ENCODE measurements at regions not wholly inside any gene's neighbourhood (a gene's known extent, or its start where the extent isn't known, plus 50 kb on each side); places are given as distances from the start of the nearest gene placed in this dataset.

DNA sequence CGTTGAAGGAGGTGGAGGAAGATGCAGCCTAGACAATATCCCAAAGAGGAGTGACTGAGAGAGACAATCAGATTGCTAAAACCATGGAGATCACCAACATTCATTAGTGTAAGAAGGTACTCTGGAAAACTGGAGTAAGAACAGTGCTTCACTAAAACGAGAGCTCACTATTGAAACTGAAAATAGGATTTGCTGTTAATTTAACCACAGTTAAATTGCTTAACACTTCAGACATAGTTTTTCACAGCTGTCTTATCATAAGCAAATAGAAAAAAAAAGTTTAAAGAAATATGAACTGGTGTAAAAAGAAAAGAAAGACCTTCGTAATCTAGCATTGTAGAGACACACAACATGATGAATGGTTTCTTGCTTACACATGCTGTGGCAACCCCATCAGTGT, 1049.8 kb upstream of the CHAC2 start:
- H3K27me3 Mint-ChIP-seq = no peaks in the 10 kb centered on the region
- peaks cover 0 to 5% (median 4%) of the 10 kb centered on the region in 3 donors for H3K9me3 Mint-ChIP-seq
- no peak overlapping the region for H3K4me3 Mint-ChIP-seq
- H3K27ac Mint-ChIP-seq = peak overlapping the region in 1 of 3 donors; percentile 52
- H3K36me3 Mint-ChIP-seq = no peaks in the 10 kb centered on the region
- H3K4me1 Mint-ChIP-seq = no peaks in the 10 kb centered on the region

DNA sequence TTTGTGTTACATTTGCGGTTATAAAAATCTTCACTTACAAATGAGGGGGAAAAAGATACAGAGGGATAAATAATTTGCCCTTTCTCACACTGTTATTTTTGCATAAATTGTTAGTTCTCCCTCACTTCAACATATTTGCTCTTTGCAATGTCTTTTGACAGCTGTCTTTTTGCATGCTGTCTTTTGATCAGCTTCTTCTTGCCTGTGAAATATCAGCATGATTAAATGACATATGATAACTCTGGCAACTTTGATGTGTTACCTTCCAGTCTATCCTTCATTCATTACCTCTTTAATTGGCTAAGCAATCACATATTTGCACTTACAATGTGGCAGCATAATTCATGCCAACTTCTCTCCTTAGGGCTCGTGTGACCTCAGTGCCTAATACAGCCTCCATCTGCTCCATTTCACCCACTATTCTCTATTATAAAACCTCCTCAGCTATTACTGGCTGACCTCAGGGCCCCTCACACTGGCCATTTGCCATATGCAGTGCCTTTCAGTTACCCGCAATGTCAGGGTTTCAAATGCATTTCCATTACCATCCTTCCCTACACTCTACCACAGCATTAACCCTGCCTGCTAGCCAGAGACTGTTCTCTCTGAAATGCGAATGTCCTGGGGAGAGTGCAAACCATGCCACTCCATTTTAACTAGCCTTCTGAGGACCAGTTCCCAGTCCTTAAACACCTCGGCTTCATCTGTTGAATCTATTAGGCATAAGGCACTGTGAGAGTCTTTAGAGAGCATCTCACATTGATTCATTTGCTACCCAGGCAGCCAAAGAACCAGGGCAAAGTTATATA, 1056.6 kb upstream of the CHAC2 start:
- Mint-ChIP-seq H3K4me1 (no peaks in the 10 kb centered on the region), H3K27me3 (no peaks in the 10 kb centered on the region), H3K36me3 (peaks cover 1% of the 10 kb centered on the region), H3K4me3 (no peak overlapping the region), H3K27ac (no peak overlapping the region), H3K9me3 (no peaks in the 10 kb centered on the region)

DNA sequence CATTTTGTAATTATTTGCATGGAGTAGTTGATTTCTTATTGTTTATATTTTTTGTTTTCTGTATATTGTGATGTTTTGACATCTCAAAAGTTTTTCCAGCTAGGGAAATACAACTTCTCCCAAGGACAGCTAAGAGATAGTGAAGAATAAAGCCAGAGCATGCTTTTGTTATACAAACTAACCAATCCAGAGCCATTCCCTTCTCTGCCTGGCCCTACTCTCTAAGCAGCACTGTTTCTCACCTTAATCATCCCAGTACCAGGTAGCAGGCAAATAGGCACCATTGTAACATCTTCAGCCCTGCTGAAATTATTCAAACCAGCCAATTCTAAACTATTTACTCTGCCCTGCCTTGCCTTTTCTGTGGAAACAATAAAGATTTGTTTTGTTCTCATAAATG, 1063.4 kb upstream of the CHAC2 start:
- Mint-ChIP-seq H3K36me3 (no peaks in the 10 kb centered on the region), H3K4me3 (no peak overlapping the region), H3K27me3 (no peaks in the 10 kb centered on the region), H3K27ac (no peak overlapping the region), H3K9me3 (peaks cover 0 to 7% (median 0%) of the 10 kb centered on the region in 3 donors), H3K4me1 (no peaks in the 10 kb centered on the region)

DNA sequence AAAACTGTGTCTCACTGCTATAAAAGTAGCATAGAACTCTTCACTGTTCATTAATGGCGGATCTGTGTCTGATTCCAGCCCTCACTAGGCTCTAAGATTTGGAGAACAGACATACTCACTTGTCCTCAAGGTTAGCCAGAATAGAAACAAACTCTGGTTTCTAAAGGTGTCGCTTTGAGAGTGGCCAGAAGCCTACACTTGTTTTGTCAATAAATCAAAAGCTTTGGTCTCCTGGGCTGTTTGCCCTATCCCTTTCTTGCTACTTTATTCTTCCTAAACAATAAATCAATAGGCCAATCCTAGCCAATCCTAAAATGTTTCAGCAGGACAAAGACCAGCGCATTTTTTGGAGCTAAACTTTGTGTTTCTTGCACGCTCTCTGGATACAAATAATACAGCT, 1064.6 kb upstream of the CHAC2 start:
- H3K4me1 Mint-ChIP-seq = no peaks in the 10 kb centered on the region
- no peaks in the 10 kb centered on the region for H3K27me3 Mint-ChIP-seq
- H3K27ac Mint-ChIP-seq = no peak overlapping the region
- no peak overlapping the region for H3K4me3 Mint-ChIP-seq
- H3K9me3 Mint-ChIP-seq = peaks cover 0 to 7% (median 2%) of the 10 kb centered on the region in 3 donors
- H3K36me3 Mint-ChIP-seq = no peaks in the 10 kb centered on the region

DNA sequence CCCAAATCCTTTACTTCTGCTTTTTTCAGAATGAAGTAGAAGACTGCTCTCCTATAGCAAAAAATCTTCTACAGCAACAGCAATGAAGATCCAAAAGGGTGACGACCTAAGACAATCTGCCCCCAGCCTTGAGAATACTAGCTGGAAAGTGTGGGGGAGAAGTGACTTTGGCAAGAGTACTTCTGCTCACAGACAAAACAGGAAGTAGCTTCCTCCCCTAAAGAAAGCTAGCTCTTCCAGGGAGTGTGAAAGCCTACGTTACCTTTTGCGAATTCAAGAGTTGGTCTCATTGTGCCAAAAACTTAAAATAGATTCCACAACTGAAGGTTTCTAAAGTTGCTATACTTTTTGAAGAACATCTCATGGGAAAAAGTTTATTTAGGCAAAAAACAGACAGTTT, 1069.2 kb upstream of the CHAC2 start:
- H3K4me3 Mint-ChIP-seq = no peak overlapping the region
- no peaks in the 10 kb centered on the region for H3K4me1 Mint-ChIP-seq
- peaks cover 0 to 5% (median 2%) of the 10 kb centered on the region in 3 donors for H3K9me3 Mint-ChIP-seq
- H3K36me3 Mint-ChIP-seq = no peaks in the 10 kb centered on the region
- no peak overlapping the region for H3K27ac Mint-ChIP-seq
- no peaks in the 10 kb centered on the region for H3K27me3 Mint-ChIP-seq

DNA sequence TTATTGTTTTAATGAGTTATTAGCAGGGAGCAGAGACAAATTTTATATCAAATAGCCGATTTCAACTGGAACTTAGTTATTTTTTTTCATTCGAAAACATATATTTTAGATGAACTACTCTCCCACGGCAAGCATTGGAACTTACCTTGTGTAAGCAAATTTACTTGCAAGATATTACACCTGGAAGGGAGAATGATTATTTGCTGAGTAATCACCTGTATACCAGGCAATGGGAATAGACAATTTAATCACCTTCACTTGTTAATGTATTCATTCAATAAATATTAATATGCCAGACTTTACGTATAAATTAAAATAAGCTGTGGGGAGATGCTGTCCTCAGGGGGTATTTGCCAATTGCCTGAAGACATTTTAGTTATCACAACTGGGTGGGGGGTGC, 1069.9 kb upstream of the CHAC2 start:
- H3K4me3 Mint-ChIP-seq = no peak overlapping the region
- peaks cover 0 to 5% (median 2%) of the 10 kb centered on the region in 3 donors for H3K9me3 Mint-ChIP-seq

DNA sequence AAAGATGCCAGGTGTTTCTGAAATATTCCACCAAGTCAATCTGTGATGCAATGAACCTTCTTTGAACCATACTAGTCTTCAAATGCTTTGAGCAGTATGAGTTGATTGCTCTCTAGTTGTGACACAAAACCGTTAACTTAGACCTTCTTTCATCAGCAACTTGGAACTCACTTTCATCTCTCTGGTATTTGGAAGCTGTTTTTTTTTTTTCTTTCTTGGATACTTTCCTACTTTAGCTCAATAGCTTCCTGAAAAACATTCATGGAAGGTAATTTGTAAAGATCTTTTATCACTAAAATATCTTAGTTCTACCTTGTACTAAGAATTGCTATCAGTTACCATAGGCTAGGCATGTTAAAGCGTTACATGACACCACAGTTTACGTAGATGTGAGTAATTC, 1071.9 kb upstream of the CHAC2 start:
- Mint-ChIP-seq H3K4me3 (no peak overlapping the region), H3K36me3 (no peaks in the 10 kb centered on the region), H3K27ac (no peak overlapping the region), H3K27me3 (no peaks in the 10 kb centered on the region), H3K4me1 (peaks cover 0 to 1% (median 0%) of the 10 kb centered on the region in 3 donors), H3K9me3 (peaks cover 0 to 12% (median 2%) of the 10 kb centered on the region in 3 donors)

More for the DNA sequence above, 1069.9 kb upstream of the CHAC2 start:
- no peaks in the 10 kb centered on the region for H3K27me3 Mint-ChIP-seq
- no peaks in the 10 kb centered on the region for H3K36me3 Mint-ChIP-seq
- H3K27ac Mint-ChIP-seq = no peak overlapping the region
- peaks cover 0 to 1% (median 0%) of the 10 kb centered on the region in 3 donors for H3K4me1 Mint-ChIP-seq

DNA sequence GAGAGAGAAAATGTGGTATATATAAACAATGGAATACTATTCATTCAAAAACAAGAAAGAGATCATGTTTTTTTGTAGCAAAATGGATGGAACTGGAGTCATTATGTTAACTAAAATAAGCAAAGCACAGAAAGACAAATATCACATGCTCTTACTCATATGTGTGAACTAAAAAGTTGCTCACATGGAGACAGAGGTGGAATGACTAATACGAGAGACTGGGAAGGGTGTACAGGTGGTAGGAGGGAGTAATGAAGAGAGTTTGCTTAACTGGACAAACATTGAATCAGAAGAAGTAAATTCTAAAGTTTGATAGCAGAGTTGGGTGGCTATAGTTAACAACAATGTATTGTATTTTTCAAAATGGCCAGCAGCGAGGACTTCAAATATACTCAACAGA, 1080.7 kb upstream of the CHAC2 start:
- no peak overlapping the region for H3K27ac Mint-ChIP-seq
- no peaks in the 10 kb centered on the region for H3K4me1 Mint-ChIP-seq
- peaks cover 3 to 19% (median 6%) of the 10 kb centered on the region in 3 donors for H3K9me3 Mint-ChIP-seq
- peaks cover 3% of the 10 kb centered on the region for H3K36me3 Mint-ChIP-seq
- H3K27me3 Mint-ChIP-seq = no peaks in the 10 kb centered on the region
- no peak overlapping the region for H3K4me3 Mint-ChIP-seq

DNA sequence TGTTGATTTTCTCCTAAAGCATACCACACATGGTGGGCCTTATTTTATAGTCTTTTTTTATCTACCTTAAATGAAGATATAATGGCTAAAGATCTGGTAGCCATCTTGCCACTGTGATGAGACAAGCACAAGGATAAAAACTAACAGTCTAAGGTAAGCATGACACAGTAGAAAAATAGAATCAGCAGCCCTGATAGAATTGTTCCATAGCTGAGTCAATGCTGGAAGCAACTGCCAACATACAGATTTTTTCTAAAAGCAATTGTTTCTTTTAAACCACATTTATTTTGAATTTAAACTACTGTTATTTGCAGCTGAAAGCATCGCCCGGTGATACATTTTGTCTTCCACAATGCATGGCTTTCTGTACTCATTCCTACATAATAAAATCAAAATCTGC, 1091.5 kb upstream of the CHAC2 start:
- Mint-ChIP-seq H3K4me3 (no peak overlapping the region), H3K27ac (no peak overlapping the region), H3K27me3 (no peaks in the 10 kb centered on the region), H3K4me1 (no peaks in the 10 kb centered on the region), H3K9me3 (peaks cover 2 to 6% (median 5%) of the 10 kb centered on the region in 3 donors), H3K36me3 (no peaks in the 10 kb centered on the region)

DNA sequence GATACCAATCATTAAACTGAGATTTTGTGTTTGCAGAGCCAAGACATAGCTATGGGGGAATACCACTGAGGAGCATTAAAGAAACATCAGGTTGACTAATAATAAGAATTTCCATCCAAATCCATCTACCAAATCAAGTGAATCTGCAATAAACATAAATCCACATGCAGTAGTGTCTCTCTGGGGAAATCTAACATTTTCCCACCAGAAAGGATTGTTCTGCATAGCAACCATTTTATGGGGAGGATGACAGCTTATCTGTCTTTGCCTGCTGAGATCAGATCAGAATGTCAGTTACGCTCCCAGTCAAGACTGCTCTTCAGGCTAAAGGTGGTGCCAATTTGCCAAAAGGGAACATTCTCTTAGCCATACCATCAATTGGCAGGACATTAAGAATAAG, 1098.9 kb upstream of the CHAC2 start:
- no peak overlapping the region for H3K4me3 Mint-ChIP-seq
- H3K27ac Mint-ChIP-seq = no peak overlapping the region
- H3K4me1 Mint-ChIP-seq = no peaks in the 10 kb centered on the region
- peaks cover 3 to 17% (median 5%) of the 10 kb centered on the region in 3 donors for H3K9me3 Mint-ChIP-seq
- H3K36me3 Mint-ChIP-seq = no peaks in the 10 kb centered on the region
- no peaks in the 10 kb centered on the region for H3K27me3 Mint-ChIP-seq

DNA sequence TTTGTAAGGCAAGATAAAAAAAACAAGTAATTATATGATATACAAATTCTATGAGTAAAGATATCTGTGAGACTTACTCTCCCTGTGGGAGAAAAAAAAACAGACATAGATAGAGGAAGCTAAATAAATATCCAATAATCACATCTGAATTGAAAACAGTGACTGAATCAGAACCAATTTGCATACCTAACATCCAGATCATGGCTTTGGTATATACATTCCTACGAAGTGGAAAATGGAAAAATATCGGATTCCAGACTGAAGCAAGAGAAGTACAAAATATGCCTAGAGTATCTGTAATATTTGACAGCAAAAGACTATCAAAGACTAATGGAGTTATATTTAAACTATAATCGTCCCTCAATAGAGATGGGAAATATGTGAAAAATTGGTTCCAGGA, 1108.1 kb upstream of the CHAC2 start:
- Mint-ChIP-seq H3K4me1 (no peaks in the 10 kb centered on the region), H3K27ac (no peak overlapping the region), H3K9me3 (peaks cover 2 to 5% (median 4%) of the 10 kb centered on the region in 3 donors), H3K27me3 (no peaks in the 10 kb centered on the region), H3K36me3 (no peaks in the 10 kb centered on the region), H3K4me3 (no peak overlapping the region)

DNA sequence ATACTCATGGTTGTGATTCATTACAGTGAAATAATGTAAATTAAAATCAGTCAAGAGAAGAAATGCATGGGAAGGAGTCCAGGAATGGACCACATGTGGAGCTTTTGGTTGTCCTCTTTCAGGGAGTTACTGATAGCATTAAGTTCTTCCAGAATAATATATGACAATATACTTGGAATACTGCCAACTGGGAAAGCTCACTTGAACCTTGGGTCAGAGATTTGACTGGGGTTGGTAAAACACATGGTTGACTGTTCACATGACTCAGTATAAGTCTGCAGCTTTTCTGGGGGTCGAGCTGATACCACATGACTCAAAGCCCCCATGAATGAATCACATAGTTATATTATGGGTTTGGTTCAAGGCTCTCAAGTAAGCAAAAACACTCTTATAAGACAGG, 1109.0 kb upstream of the CHAC2 start:
- Mint-ChIP-seq H3K9me3 (peaks cover 0 to 5% (median 2%) of the 10 kb centered on the region in 3 donors), H3K27me3 (no peaks in the 10 kb centered on the region), H3K27ac (no peak overlapping the region), H3K4me3 (no peak overlapping the region), H3K36me3 (no peaks in the 10 kb centered on the region), H3K4me1 (no peaks in the 10 kb centered on the region)

DNA sequence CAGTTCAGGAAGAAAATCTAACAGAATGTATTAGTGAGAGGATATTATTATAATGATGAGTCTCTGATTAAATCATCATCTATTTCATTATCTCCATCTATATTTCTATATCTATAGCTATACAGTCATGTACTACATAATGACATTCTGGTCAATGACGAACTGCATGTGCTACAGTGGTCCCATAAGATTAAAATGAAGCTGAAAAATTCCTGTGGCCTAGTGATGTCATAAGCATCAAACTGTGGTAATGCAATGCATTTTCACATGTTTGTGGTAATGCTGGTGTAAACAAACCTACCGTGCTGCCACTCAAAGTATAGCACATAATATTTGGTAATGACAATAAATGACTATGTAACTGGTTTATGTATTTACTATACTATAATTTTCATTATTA, 1127.9 kb upstream of the CHAC2 start:
- Mint-ChIP-seq H3K27me3 (no peaks in the 10 kb centered on the region), H3K9me3 (peaks cover 0 to 14% (median 7%) of the 10 kb centered on the region in 3 donors), H3K4me1 (no peaks in the 10 kb centered on the region), H3K27ac (no peak overlapping the region), H3K36me3 (no peaks in the 10 kb centered on the region), H3K4me3 (no peak overlapping the region)

DNA sequence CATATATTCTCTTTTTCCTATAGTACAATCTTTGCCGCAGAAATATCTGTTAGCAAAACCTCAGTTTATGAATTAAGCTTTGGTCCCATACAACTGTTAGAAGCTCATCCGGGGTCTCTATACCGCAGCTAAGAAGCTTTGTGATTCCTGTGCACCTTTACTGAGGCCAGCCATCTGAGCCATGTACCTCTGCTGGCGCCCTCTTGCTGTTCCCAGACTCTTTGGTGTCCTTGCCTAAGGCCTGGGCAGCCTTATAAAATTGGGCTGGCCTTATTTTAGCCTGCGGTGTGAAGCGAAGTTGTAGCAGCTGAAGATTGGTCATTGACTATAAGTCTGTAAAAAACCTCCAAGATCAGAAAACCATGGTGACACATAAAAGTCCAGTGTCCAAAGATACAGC, 1135.1 kb upstream of the CHAC2 start:
- no peaks in the 10 kb centered on the region for H3K36me3 Mint-ChIP-seq
- no peak overlapping the region for H3K4me3 Mint-ChIP-seq
- H3K4me1 Mint-ChIP-seq = peaks cover 0 to 1% (median 0%) of the 10 kb centered on the region in 3 donors
- H3K9me3 Mint-ChIP-seq = peaks cover 0 to 8% (median 7%) of the 10 kb centered on the region in 3 donors
- no peaks in the 10 kb centered on the region for H3K27me3 Mint-ChIP-seq
- H3K27ac Mint-ChIP-seq = no peak overlapping the region

DNA sequence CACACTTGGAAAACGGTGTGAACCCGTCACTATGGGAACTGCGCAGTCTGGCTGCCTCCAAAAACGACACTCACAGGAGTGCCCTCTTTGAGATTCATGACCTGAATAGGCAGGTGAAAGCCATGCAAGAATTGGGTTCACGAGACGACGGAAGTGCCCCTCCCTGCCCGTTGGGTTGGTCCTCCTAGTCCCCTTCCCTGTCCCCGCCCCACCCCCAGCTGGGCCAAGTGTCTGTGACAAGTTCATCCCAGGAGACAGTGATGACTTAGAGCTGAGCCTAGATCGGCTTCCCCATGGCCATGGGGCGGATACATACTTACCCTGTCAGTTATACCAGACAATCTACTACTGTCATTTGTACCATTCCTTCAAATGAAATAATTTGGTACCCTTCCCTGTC, 1137.7 kb upstream of the CHAC2 start:
- no peaks in the 10 kb centered on the region for H3K27me3 Mint-ChIP-seq
- H3K9me3 Mint-ChIP-seq = peaks cover 0 to 7% (median 5%) of the 10 kb centered on the region in 3 donors
- H3K4me1 Mint-ChIP-seq = peaks cover 0 to 1% (median 0%) of the 10 kb centered on the region in 3 donors
- no peaks in the 10 kb centered on the region for H3K36me3 Mint-ChIP-seq
- H3K4me3 Mint-ChIP-seq = no peak overlapping the region
- H3K27ac Mint-ChIP-seq = no peak overlapping the region

DNA sequence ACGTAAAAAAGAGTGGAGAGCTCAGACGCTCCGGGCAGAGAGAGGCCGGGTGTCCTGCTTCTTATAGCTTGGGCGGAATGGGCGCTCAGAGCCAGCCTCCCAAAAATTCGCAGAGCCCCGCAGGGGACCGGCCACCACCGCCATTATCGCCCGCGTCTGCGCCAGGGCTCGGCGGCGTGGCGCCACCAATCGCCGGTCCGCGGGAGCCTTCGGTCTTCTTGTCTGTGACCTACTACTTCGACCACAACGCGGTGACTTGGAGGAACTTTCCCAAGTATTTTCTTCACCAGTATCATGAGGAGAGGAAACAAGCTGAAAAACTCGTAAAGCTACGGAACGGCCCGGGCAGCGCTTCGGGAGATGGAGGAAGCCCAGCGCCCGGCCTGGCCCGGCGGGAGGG, 1138.1 kb upstream of the CHAC2 start:
- no peak overlapping the region for H3K4me3 Mint-ChIP-seq
- H3K9me3 Mint-ChIP-seq = peaks cover 0 to 7% (median 7%) of the 10 kb centered on the region in 3 donors
- no peaks in the 10 kb centered on the region for H3K36me3 Mint-ChIP-seq
- H3K27ac Mint-ChIP-seq = no peak overlapping the region
- H3K27me3 Mint-ChIP-seq = no peaks in the 10 kb centered on the region
- peaks cover 0 to 1% (median 0%) of the 10 kb centered on the region in 3 donors for H3K4me1 Mint-ChIP-seq

Data from IgD-negative memory B cell (primary cell).